GM10248 (cell line): ENCODE measurements at regions not wholly inside any gene's neighbourhood (a gene's known extent, or its start where the extent isn't known, plus 50 kb on each side); places are given as distances from the start of the nearest gene placed in this dataset.

Source experiments
- CTCF ChIA-PET: fragments of 300-600 bp; sonication (Branson Sonifier 250); formaldehyde crosslinking; extraction: SDS; loops from one replicate; lab custom pipeline; 2021; ENCODE audit warnings: antibody characterized with exemption; lab: Yijun Ruan, JAX
- POLR2A ChIA-PET: fragments of 350-650 bp; sonication (Branson Sonifier 250); formaldehyde crosslinking; extraction: SDS; loops from one replicate; lab custom pipeline; 2020; ENCODE audit warnings: antibody characterized with exemption; lab: Yijun Ruan, JAX
- DNase-seq: peaks from one replicate; pipeline ENCODE4 v3.0.0; 2012; ENCODE audit errors: extremely low spot score
- CTCF ChIP-seq: IDR thresholded peaks from 2 replicates; pipeline ENCODE4 v1.5.1; 2012; ENCODE audit warnings: mild to moderate bottlenecking, low read depth; ENCODE audit errors: extremely low read depth, missing control alignments, control extremely low read depth

DNA sequence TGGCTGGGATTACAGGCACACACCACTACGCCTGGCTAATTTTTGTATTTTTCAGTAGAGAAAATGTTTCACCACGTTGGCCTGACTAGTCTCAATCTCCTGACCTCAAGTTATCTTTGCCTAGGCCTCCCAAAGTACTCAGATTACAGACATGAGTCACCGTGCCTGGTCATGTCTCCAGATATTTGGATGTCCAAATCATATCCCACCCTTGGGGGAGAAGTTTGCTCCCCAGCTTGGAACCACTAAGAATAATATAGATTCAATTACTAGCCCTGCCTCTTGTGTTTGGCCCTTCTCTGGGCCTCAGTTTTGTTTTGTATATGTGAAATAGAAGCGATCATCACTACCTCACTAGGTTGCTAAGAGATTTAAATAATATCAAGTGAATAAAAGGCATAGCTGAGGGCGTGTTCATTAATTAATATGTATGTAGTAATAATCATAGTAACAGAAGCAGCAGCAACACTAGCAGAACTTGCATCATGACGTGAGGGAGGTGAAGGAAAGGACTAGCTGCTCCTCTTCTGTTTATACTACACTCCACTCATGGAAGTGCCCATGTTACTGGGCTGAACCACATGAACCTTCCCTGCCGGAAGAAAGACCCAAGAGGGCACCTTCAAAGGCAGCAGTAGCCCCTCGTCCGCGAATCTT lies 253.6 kb upstream of the XYLT1 start:
- POLR2A ChIA-PET: no interaction called here
- no peak for TF ChIP-seq CTCF
- CTCF ChIA-PET: no interaction called here
- no peak for DNase-seq

DNA sequence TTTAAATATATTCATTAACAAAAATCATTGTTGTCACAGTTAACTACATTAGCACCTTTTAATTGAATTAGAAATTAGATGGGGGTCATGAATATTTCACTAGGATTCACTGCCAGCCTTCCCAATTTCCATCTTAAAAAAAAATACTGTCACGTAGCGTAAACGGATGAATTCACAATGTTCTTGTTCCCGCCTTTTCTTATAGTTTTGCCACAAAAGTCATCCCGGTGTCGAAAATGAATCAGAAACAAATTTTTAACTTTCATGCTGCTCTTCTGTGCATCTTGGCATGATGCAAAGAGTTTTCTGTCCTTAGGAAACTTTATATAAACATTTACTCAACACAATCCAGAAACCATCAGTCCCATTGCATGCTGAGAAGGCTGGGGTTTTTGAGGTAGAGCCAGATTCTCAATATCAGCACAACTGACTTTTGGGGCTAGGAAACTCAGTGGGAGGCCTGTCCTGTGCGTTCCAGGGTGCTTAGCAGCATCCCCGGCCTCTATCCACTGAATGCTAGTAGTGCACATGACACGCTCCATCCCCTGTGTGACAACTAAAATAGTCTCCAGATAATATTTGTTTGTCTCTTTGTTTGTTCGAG lies 252.9 kb upstream of the XYLT1 start:
- ChIA-PET POLR2A (no interaction called here), CTCF (no interaction called here)
- TF ChIP-seq CTCF: no peak
- DNase-seq: no peak

DNA sequence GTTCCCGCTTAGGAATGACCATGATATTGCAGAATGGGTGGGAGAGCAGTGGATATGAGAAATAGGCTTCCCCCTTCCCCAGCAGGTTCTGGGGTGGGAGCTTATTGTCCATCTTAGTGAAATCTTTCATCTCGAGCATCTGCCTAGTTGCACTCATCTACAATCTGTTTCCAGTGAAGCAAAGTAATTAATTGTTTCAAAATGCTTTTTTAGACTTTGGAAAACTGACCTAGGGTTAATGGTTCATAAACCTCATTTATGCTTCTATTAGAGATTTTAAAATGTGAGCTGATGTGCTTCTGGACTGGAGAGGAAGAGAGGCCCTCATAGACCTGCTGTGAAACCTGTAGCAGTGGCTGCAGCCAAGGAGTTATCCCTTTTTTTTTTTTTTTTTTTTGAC lies 247.7 kb upstream of the XYLT1 start:
- CTCF ChIA-PET: no interaction called here
- POLR2A ChIA-PET: no interaction called here
- TF ChIP-seq CTCF: no peak

GRCh38 chr16:17705847-17706246 lies 235.1 kb upstream of the XYLT1 start:
- TF ChIP-seq CTCF: no peak
- POLR2A ChIA-PET: no interaction called here
- no peak for DNase-seq
- CTCF ChIA-PET: no interaction called here

More for the DNA sequence above, 247.7 kb upstream of the XYLT1 start:
- DNase-seq: no peak

- DNase-seq: no peak
- ChIA-PET CTCF (interaction anchor here (1.3 to 2.3 kb wide), 2 partner anchors 10 to 19 kb away, joined by 4 to 7 read pairs; no protein-coding TSS in a partner anchor), POLR2A (no interaction called here)
- no peak for TF ChIP-seq CTCF
Observed at GRCh38 chr16:17696616-17697015, 225.9 kb upstream of the XYLT1 start.

DNA sequence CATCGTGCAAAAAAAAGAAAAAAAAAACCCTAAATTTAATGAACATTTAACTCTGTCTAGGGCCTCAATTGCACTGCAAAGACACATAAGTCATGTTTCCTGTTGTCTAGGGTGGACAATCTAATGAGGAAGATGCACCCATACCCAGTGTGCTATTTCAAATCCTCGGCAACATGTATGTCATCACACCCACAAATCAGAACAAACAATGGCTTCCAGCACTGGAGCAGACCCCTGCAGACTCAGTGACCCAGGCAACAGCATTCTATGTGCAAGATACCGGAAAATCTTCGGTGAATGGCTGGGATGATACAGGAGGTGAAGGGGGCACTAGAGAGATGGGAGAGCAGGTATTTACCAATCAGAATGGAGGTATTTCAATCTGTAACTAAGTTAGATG lies 221.7 kb upstream of the XYLT1 start:
- TF ChIP-seq CTCF: no peak
- POLR2A ChIA-PET: no interaction called here
- CTCF ChIA-PET: no interaction called here
- DNase-seq: no peak
